ENCODE measurements at regions not wholly inside any gene's neighbourhood (a gene's known extent, or its start where the extent isn't known, plus 50 kb on each side); places are given as distances from the start of the nearest gene placed in this dataset.

- DNase-seq (ENCODE audit: low spot score): no peak
- in situ Hi-C loops (cut with MboI; ENCODE audit: low pct_unique_long_range_greater_than_20kb, low sequenced_read_pairs, unreplicated experiment): no loop called here
- TF ChIP-seq CTCF (IDR thresholded peaks at IDR 0.05; ENCODE audit: extremely low read depth, insufficient read depth, missing control alignments): no peak
These were observed 73.8 kb downstream of the CBLN2 start for GRCh38 chr18:72470391-72470790.

- in situ Hi-C loops (cut with MboI; ENCODE audit: low pct_unique_long_range_greater_than_20kb, low sequenced_read_pairs, unreplicated experiment): no loop called here
- no peak for DNase-seq (ENCODE audit: low spot score)
- no peak for TF ChIP-seq CTCF (IDR thresholded peaks at IDR 0.05; ENCODE audit: extremely low read depth, insufficient read depth, missing control alignments)
These were observed 76.0 kb downstream of the CBLN2 start for GRCh38 chr18:72468021-72468710.

- in situ Hi-C loops (cut with MboI; ENCODE audit: low pct_unique_long_range_greater_than_20kb, low sequenced_read_pairs, unreplicated experiment): no loop called here
- no peak for TF ChIP-seq CTCF (IDR thresholded peaks at IDR 0.05; ENCODE audit: extremely low read depth, insufficient read depth, missing control alignments)
- DNase-seq (ENCODE audit: low spot score): no peak
These were observed 83.9 kb downstream of the CBLN2 start for GRCh38 chr18:72460210-72460680.

- no peak for DNase-seq (ENCODE audit: low spot score)
- in situ Hi-C loops (cut with MboI; ENCODE audit: low pct_unique_long_range_greater_than_20kb, low sequenced_read_pairs, unreplicated experiment): no loop called here
- TF ChIP-seq CTCF (IDR thresholded peaks at IDR 0.05; ENCODE audit: extremely low read depth, insufficient read depth, missing control alignments): no peak
These were observed 85.9 kb downstream of the CBLN2 start for GRCh38 chr18:72458271-72458670.

- in situ Hi-C loops (cut with MboI; ENCODE audit: low pct_unique_long_range_greater_than_20kb, low sequenced_read_pairs, unreplicated experiment): no loop called here
- TF ChIP-seq CTCF (IDR thresholded peaks at IDR 0.05; ENCODE audit: extremely low read depth, insufficient read depth, missing control alignments): no peak
- no peak for DNase-seq (ENCODE audit: low spot score)
These were observed 87.3 kb downstream of the CBLN2 start for GRCh38 chr18:72456802-72457201.

- no peak for TF ChIP-seq CTCF (IDR thresholded peaks at IDR 0.05; ENCODE audit: extremely low read depth, insufficient read depth, missing control alignments)
- in situ Hi-C loops (cut with MboI; ENCODE audit: low pct_unique_long_range_greater_than_20kb, low sequenced_read_pairs, unreplicated experiment): no loop called here
- no peak for DNase-seq (ENCODE audit: low spot score)
These were observed 91.8 kb downstream of the CBLN2 start for GRCh38 chr18:72452328-72452727.
